GM13976 (cell line): ENCODE measurements at regions not wholly inside any gene's neighbourhood (a gene's known extent, or its start where the extent isn't known, plus 50 kb on each side); places are given as distances from the start of the nearest gene placed in this dataset.

Source experiments
- DNase-seq: peaks from one replicate; pipeline ENCODE4 v3.0.0; 2012; ENCODE audit warnings: low spot score
- CTCF ChIP-seq: IDR thresholded peaks from 2 replicates; pipeline ENCODE4 v1.5.1; 2012; ENCODE audit warnings: borderline replicate concordance, mild to moderate bottlenecking; ENCODE audit not compliant: insufficient read depth; ENCODE audit errors: extremely low read depth, missing control alignments, control extremely low read depth
- in situ Hi-C: fragments of 300-500 bp; cut with MboI; formaldehyde crosslinking; loops from one replicate; pipeline ENCODE4 v1.12.0; 2022; ENCODE audit warnings: low sequenced_read_pairs, mixed read lengths, inconsistent platforms; ENCODE audit not compliant: unreplicated experiment

- TF ChIP-seq CTCF: no peak
- in situ Hi-C loops: no loop called here
- DNase-seq: no peak
These were observed 99.2 kb downstream of the ARRDC3 start for GRCh38 chr5:91283899-91284298.

- in situ Hi-C loops: no loop called here
- no peak for DNase-seq
- no peak for TF ChIP-seq CTCF
These were observed 99.8 kb downstream of the ARRDC3 start for GRCh38 chr5:91283326-91283725.

- in situ Hi-C loops: no loop called here
- DNase-seq: no peak
- TF ChIP-seq CTCF: no peak
These were observed 100.9 kb downstream of the ARRDC3 start for GRCh38 chr5:91282210-91282609.

- in situ Hi-C loops: no loop called here
- TF ChIP-seq CTCF: no peak
- no peak for DNase-seq
These were observed 101.7 kb downstream of the ARRDC3 start for GRCh38 chr5:91281401-91281800.

- TF ChIP-seq CTCF: no peak
- DNase-seq: peak; percentile 90
- in situ Hi-C loops: no loop called here
These were observed 102.5 kb downstream of the ARRDC3 start for GRCh38 chr5:91280362-91281269.

- DNase-seq: no peak
- TF ChIP-seq CTCF: no peak
These were observed 105.3 kb downstream of the ARRDC3 start for GRCh38 chr5:91277840-91278239.

More at GRCh38 chr5:91277840-91278239, 105.3 kb downstream of the ARRDC3 start:
- in situ Hi-C loops: no loop called here
